ENCODE measurements at regions not wholly inside any gene's neighbourhood (a gene's known extent, or its start where the extent isn't known, plus 50 kb on each side); places are given as distances from the start of the nearest gene placed in this dataset.

- H3K4me3 ChIP-seq (ENCODE audit: control extremely low read depth in 1 of 5, extremely low read depth in 1 of 5, insufficient read depth in 1 of 5, low read depth in 2 of 5, low read length in 4 of 5), result no peak overlapping the region
- no peaks in the 10 kb centered on the region for H3K79me2 ChIP-seq (ENCODE audit: control insufficient read depth, insufficient read depth, low read length)
- intact Hi-C loops (cut with micrococcal nuclease), result no loop called here
- no peaks in the 10 kb centered on the region for H3K27me3 Mint-ChIP-seq
- H3K27ac ChIP-seq (ENCODE audit: low read length in 2 of 2), result no peak overlapping the region
- ChIA-PET CTCF (no interaction called here), POLR2A (no interaction called here)
- DNase-seq (no peak), ATAC-seq (ENCODE audit: low read depth) (no peak)
- TF ChIP-seq CTCF (IDR thresholded peaks at IDR 0.05) (no peak), EZH2 (IDR thresholded peaks at IDR 0.05; ENCODE audit: borderline replicate concordance, insufficient read depth, low read depth, low read length, poor library complexity, severe bottlenecking) (no peak)
- H3K9ac ChIP-seq (ENCODE audit: low read length), result no peak overlapping the region
- 83% methylated on average over 1 of the region's 1 CpG for WGBS (ENCODE audit: insufficient coverage)
- H3K4me1 Mint-ChIP-seq, result no peaks in the 10 kb centered on the region
- H3K4me3 Mint-ChIP-seq, result no peak overlapping the region
- no peak overlapping the region for H3K4me2 ChIP-seq (replicated peaks; ENCODE audit: low read depth, low read length, poor library complexity, severe bottlenecking)
- H3K27me3 ChIP-seq (replicated peaks in 1 of 4; ENCODE audit: control extremely low read depth in 1 of 4, control insufficient read depth in 3 of 4, insufficient read depth in 4 of 4, low read length in 3 of 4), result no peaks in the 10 kb centered on the region
- H3K4me1 ChIP-seq (ENCODE audit: control insufficient read depth in 2 of 2, insufficient read depth in 2 of 2, low read length in 2 of 2), result no peaks in the 10 kb centered on the region
- H3K27ac Mint-ChIP-seq, result no peak overlapping the region
- H3K36me3 ChIP-seq (replicated peaks in 1 of 2; ENCODE audit: control extremely low read depth in 1 of 2, control insufficient read depth in 1 of 2, extremely low read depth in 1 of 2, insufficient read depth in 2 of 2, low read length in 1 of 2), result no peaks in the 10 kb centered on the region
- H3K9me3 Mint-ChIP-seq (ENCODE audit: insufficient read depth), result peaks cover 4% of the 10 kb centered on the region
- no peaks in the 10 kb centered on the region for H3K9me3 ChIP-seq (ENCODE audit: control extremely low read depth in 1 of 3, control insufficient read depth in 2 of 3, insufficient read depth in 1 of 3, low read length in 2 of 3)
- H4K20me1 ChIP-seq (ENCODE audit: control insufficient read depth, insufficient read depth, low read length, poor library complexity, severe bottlenecking), result no peaks in the 10 kb centered on the region
- no peak overlapping the region for H2AFZ ChIP-seq (ENCODE audit: insufficient read depth, low read depth, low read length, poor library complexity, severe bottlenecking)
Measured at GRCh38 chr2:16214391-16214790, 274.0 kb downstream of the MYCN start.

- H3K4me3 Mint-ChIP-seq, result no peak overlapping the region
- H3K4me1 Mint-ChIP-seq, result no peaks in the 10 kb centered on the region
- Histone ChIP-seq H4K20me1 (ENCODE audit: control insufficient read depth, insufficient read depth, low read length, poor library complexity, severe bottlenecking) (no peaks in the 10 kb centered on the region), H3K4me3 (ENCODE audit: control extremely low read depth in 1 of 5, extremely low read depth in 1 of 5, insufficient read depth in 1 of 5, low read depth in 2 of 5, low read length in 4 of 5) (no peak overlapping the region), H3K4me2 (replicated peaks; ENCODE audit: low read depth, low read length, poor library complexity, severe bottlenecking) (no peak overlapping the region), H3K27ac (ENCODE audit: low read length in 2 of 2) (no peak overlapping the region), H3K9ac (ENCODE audit: low read length) (no peak overlapping the region), H3K9me3 (ENCODE audit: control extremely low read depth in 1 of 3, control insufficient read depth in 2 of 3, insufficient read depth in 1 of 3, low read length in 2 of 3) (peaks cover 0 to 8% (median 8%) of the 10 kb centered on the region in 3 donors), H3K27me3 (replicated peaks in 1 of 4; ENCODE audit: control extremely low read depth in 1 of 4, control insufficient read depth in 3 of 4, insufficient read depth in 4 of 4, low read length in 3 of 4) (no peaks in the 10 kb centered on the region), H3K79me2 (ENCODE audit: control insufficient read depth, insufficient read depth, low read length) (no peaks in the 10 kb centered on the region), H3K36me3 (replicated peaks in 1 of 2; ENCODE audit: control extremely low read depth in 1 of 2, control insufficient read depth in 1 of 2, extremely low read depth in 1 of 2, insufficient read depth in 2 of 2, low read length in 1 of 2) (no peaks in the 10 kb centered on the region), H2AFZ (ENCODE audit: insufficient read depth, low read depth, low read length, poor library complexity, severe bottlenecking) (no peak overlapping the region), H3K4me1 (ENCODE audit: control insufficient read depth in 2 of 2, insufficient read depth in 2 of 2, low read length in 2 of 2) (no peaks in the 10 kb centered on the region)
- CTCF ChIA-PET, result no interaction called here
- H3K9me3 Mint-ChIP-seq (ENCODE audit: insufficient read depth), result peaks cover 9% of the 10 kb centered on the region
- no peaks in the 10 kb centered on the region for H3K27me3 Mint-ChIP-seq
- H3K27ac Mint-ChIP-seq, result no peak overlapping the region
- DNase-seq, result no peak
- TF ChIP-seq CTCF (IDR thresholded peaks at IDR 0.05) (no peak), EZH2 (IDR thresholded peaks at IDR 0.05; ENCODE audit: borderline replicate concordance, insufficient read depth, low read depth, low read length, poor library complexity, severe bottlenecking) (no peak)
- intact Hi-C loops (cut with micrococcal nuclease), result no loop called here
- WGBS (ENCODE audit: insufficient coverage), result 98% methylated on average over 4 of the region's 6 CpGs
- no peak for ATAC-seq (ENCODE audit: low read depth)
- POLR2A ChIA-PET, result no interaction called here
Measured at GRCh38 chr2:16212321-16212720, 272.0 kb downstream of the MYCN start.

Data from B cell (primary cell).